Retinal pigment epithelial cell (primary cell): ENCODE measurements at regions not wholly inside any gene's neighbourhood (a gene's known extent, or its start where the extent isn't known, plus 50 kb on each side); places are given as distances from the start of the nearest gene placed in this dataset.

Source experiments
- DNase-seq: peaks from one replicate; pipeline ENCODE4 v3.0.0-alpha.2; 2010; ENCODE audit warnings: low read depth
- H3K4me3 ChIP-seq: 2 replicates; pipeline ENCODE4 v1.5.1; 2011; ENCODE audit warnings: mild to moderate bottlenecking, low read length, control low read depth, moderate library complexity
- CTCF ChIP-seq: conservative IDR thresholded peaks from 2 replicates; pipeline ENCODE4 v1.5.1; 2011; ENCODE audit warnings: low read depth, low read length, control low read depth, inconsistent platforms

GRCh38 chr5:56309262-56309826 lies 76.2 kb upstream of the ANKRD55 start:
- TF ChIP-seq CTCF: no peak
- DNase-seq: no peak

GRCh38 chr5:56307714-56308333 lies 74.7 kb upstream of the ANKRD55 start:
- no peak overlapping the region for H3K4me3 ChIP-seq
- peak; percentile 27 for DNase-seq
- no peak for TF ChIP-seq CTCF

More at GRCh38 chr5:56309262-56309826, 76.2 kb upstream of the ANKRD55 start:
- H3K4me3 ChIP-seq: no peak overlapping the region

GRCh38 chr5:56306433-56307150 lies 73.5 kb upstream of the ANKRD55 start:
- H3K4me3 ChIP-seq: no peak overlapping the region
- no peak for TF ChIP-seq CTCF
- DNase-seq: no peak

- no peak overlapping the region for H3K4me3 ChIP-seq
- no peak for DNase-seq
- no peak for TF ChIP-seq CTCF
Measured at GRCh38 chr5:56305001-56305950, 72.1 kb upstream of the ANKRD55 start.

- no peak for DNase-seq
- no peak overlapping the region for H3K4me3 ChIP-seq
- no peak for TF ChIP-seq CTCF
Measured at GRCh38 chr5:56303511-56303910, 70.4 kb upstream of the ANKRD55 start.

- no peak for DNase-seq
- TF ChIP-seq CTCF: no peak
- no peak overlapping the region for H3K4me3 ChIP-seq
Measured at GRCh38 chr5:56302027-56302426, 68.9 kb upstream of the ANKRD55 start.
